GM23248 (cell line): ENCODE measurements at regions not wholly inside any gene's neighbourhood (a gene's known extent, or its start where the extent isn't known, plus 50 kb on each side); places are given as distances from the start of the nearest gene placed in this dataset.

Experiments
- DNase-seq: peaks from one replicate; pipeline ENCODE4 v3.0.0-alpha.2; 2015
- H2AFZ ChIP-seq: fragments of 200-600 bp; sonication (generic); 2 replicates; pipeline ENCODE4 v1.6.1; 2016; ENCODE audit warnings: antibody characterized with exemption
- H3F3A ChIP-seq: fragments of 200-600 bp; sonication (generic); 2 replicates; pipeline ENCODE4 v1.6.1; 2016; ENCODE audit warnings: mild to moderate bottlenecking, antibody characterized with exemption, mixed run types; ENCODE audit not compliant: insufficient read depth
- H3K27ac ChIP-seq: fragments of 200-600 bp; sonication (generic); 2 replicates; pipeline ENCODE4 v1.5.1; 2016; ENCODE audit warnings: mild to moderate bottlenecking
- H3K27me3 ChIP-seq: fragments of 200-600 bp; sonication (generic); replicated peaks from 2 replicates; pipeline ENCODE4 v1.6.1; 2016; ENCODE audit warnings: mild to moderate bottlenecking; ENCODE audit not compliant: insufficient read depth
- H3K36me3 ChIP-seq: fragments of 200-600 bp; sonication (generic); 2 replicates; pipeline ENCODE4 v1.6.1; 2016; ENCODE audit warnings: low read depth, mild to moderate bottlenecking
- H3K4me1 ChIP-seq: fragments of 200-600 bp; sonication (generic); 2 replicates; pipeline ENCODE4 v1.6.1; 2016; ENCODE audit warnings: mild to moderate bottlenecking; ENCODE audit not compliant: insufficient read depth
- H3K4me2 ChIP-seq: fragments of 200-600 bp; sonication (generic); one replicate; pipeline ENCODE4 v1.6.1; 2016; ENCODE audit warnings: mild to moderate bottlenecking; ENCODE audit not compliant: unreplicated experiment
- H3K4me3 ChIP-seq: fragments of 200-600 bp; sonication (generic); 2 replicates; pipeline ENCODE4 v1.5.1; 2016; ENCODE audit warnings: mild to moderate bottlenecking
- H3K79me2 ChIP-seq: fragments of 200-600 bp; sonication (generic); 2 replicates; pipeline ENCODE4 v1.6.1; 2016; ENCODE audit warnings: mild to moderate bottlenecking; ENCODE audit not compliant: insufficient read depth
- H3K9ac ChIP-seq: fragments of 200-600 bp; sonication (generic); 2 replicates; pipeline ENCODE4 v1.6.1; 2016; ENCODE audit warnings: mild to moderate bottlenecking
- H3K9me2 ChIP-seq: fragments of 200-600 bp; sonication (generic); 2 replicates; pipeline ENCODE4 v1.6.1; 2016; ENCODE audit warnings: mixed run types, mild to moderate bottlenecking, moderate library complexity; ENCODE audit not compliant: insufficient read depth
- H3K9me3 ChIP-seq: fragments of 200-600 bp; sonication (generic); one replicate; pipeline ENCODE4 v1.6.1; 2017; ENCODE audit warnings: low read depth
- H4K20me1 ChIP-seq: fragments of 200-600 bp; sonication (generic); 2 replicates; pipeline ENCODE4 v1.6.0; 2016; ENCODE audit not compliant: insufficient read depth
- EZH2 ChIP-seq: fragments of 200-600 bp; sonication (generic); IDR thresholded peaks from 2 replicates; pipeline ENCODE4 v1.6.1; 2018; ENCODE audit warnings: antibody characterized with exemption, mild to moderate bottlenecking; ENCODE audit not compliant: insufficient read depth, poor library complexity, severe bottlenecking
- EZH2phosphoT487 ChIP-seq: fragments of 200-600 bp; sonication (generic); IDR thresholded peaks from 2 replicates; pipeline ENCODE4 v1.6.1; 2018; ENCODE audit warnings: antibody characterized with exemption, moderate library complexity, mild to moderate bottlenecking, low read depth; ENCODE audit not compliant: insufficient read depth
- WGBS, 2 experiments: methylation state at CpG; one replicate each; pipeline ENCODE4 v1.1.6; 2015 to 2017; ENCODE audit warnings: low lambda C conversion rate in 2 of 2, low coverage in 1 of 2; ENCODE audit errors: missing lambda C conversion rate in 2 of 2; 5-methylcytosine and 5-hydroxymethylcytosine counted together
- in situ Hi-C: fragments of 300-500 bp; cut with MboI; formaldehyde crosslinking; loops from 2 replicates; pipeline ENCODE4 v1.15.0; 2020

DNA sequence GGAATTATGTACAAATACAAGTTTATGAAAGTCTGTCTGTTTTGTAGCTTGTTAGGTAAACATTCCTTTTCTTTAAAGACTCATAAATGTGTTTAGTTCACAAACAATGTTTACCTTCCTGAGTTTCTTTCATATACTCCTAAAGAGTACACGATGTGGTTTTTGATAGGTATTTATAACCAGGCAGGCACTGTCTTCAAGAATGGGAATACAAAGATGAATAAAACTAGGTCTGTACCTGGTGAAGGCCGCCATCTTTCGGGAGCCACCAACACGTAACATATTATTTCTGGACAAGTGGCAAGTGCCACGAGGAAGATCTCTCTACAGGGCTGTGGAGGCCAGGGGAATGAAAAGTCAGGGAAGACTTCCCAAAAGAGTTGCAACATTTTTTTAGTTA, 144.6 kb upstream of the RASSF8 start:
- no peak for DNase-seq
- 92 to 95% methylated on average over 5 of the region's 5 CpGs for WGBS, 2 experiments

DNA sequence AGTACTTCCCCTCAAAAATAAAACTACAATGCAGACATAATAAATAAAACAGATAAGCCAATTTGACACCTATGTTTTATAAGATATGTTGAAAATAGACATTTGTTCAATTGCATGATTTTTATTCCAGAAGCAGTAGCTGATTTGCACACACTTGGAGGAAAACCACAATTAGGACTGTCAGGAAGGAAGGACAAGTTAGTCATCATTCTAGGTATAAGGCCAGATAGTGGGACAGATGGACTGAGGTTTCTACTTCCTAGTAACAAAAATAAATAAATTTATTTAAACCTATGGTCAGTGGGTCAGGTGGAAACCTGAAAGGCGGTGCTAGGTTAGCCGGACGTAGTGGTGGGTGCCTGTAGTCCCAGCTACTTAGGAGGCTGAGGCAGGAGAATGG, 141.8 kb upstream of the RASSF8 start:
- WGBS, 2 experiments: 100% methylated on average over 3 of the region's 3 CpGs
- Histone ChIP-seq H3K9me2 (no peaks in the 10 kb centered on the region), H3F3A (peaks cover 9% of the 10 kb centered on the region), H3K36me3 (no peaks in the 10 kb centered on the region), H2AFZ (no peak overlapping the region), H3K4me3 (no peak overlapping the region), H3K9me3 (no peaks in the 10 kb centered on the region), H4K20me1 (no peaks in the 10 kb centered on the region), H3K4me1 (peaks cover 9% of the 10 kb centered on the region), H3K79me2 (no peaks in the 10 kb centered on the region), H3K4me2 (no peak overlapping the region), H3K27me3 (no peaks in the 10 kb centered on the region), H3K27ac (no peak overlapping the region), H3K9ac (no peak overlapping the region)
- in situ Hi-C loops: no loop called here
- TF ChIP-seq EZH2phosphoT487 (no peak), EZH2 (no peak)
- no peak for DNase-seq

More for the DNA sequence above, 144.6 kb upstream of the RASSF8 start:
- Histone ChIP-seq H3K27me3 (no peaks in the 10 kb centered on the region), H3K9ac (no peak overlapping the region), H3K4me1 (peaks cover 12% of the 10 kb centered on the region), H3K9me2 (no peaks in the 10 kb centered on the region), H3K4me2 (no peak overlapping the region), H2AFZ (no peak overlapping the region), H3F3A (peaks cover 10% of the 10 kb centered on the region), H3K27ac (no peak overlapping the region), H3K79me2 (no peaks in the 10 kb centered on the region), H3K4me3 (no peak overlapping the region), H3K9me3 (no peaks in the 10 kb centered on the region), H3K36me3 (no peaks in the 10 kb centered on the region), H4K20me1 (no peaks in the 10 kb centered on the region)
- in situ Hi-C loops: no loop called here
- TF ChIP-seq EZH2phosphoT487 (no peak), EZH2 (no peak)

DNA sequence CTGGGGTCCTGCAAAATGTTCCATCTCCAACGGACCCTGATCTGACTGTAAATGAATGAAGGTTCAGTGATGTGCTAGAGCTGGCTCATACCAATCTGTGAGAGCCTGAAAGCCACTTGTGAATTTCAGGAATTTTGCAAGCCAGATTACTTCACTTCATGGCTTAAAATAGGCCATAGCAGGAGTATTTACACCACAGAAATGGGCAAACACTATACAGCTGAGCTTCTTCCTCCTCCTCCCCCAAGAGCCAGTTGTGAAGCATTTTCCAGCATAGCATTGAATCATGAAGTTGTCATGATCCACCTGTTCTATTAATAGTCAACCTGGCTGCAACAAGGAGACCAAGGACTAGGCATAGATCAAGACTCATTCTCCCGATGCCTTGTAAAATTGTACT, 141.3 kb upstream of the RASSF8 start:
- peaks cover 4% of the 10 kb centered on the region for H3F3A ChIP-seq
- H4K20me1 ChIP-seq: no peaks in the 10 kb centered on the region
- no peaks in the 10 kb centered on the region for H3K9me2 ChIP-seq
- H3K79me2 ChIP-seq: no peaks in the 10 kb centered on the region
- H3K9ac ChIP-seq: no peak overlapping the region
- no peak overlapping the region for H3K4me2 ChIP-seq
- no peak for TF ChIP-seq EZH2phosphoT487
- TF ChIP-seq EZH2: no peak
- no peak overlapping the region for H2AFZ ChIP-seq
- H3K4me3 ChIP-seq: no peak overlapping the region
- no peaks in the 10 kb centered on the region for H3K27me3 ChIP-seq
- 78 to 79% methylated on average over 2 of the region's 2 CpGs for WGBS, 2 experiments
- in situ Hi-C loops: no loop called here
- no peaks in the 10 kb centered on the region for H3K36me3 ChIP-seq
- DNase-seq: peak; percentile 14
- peaks cover 3% of the 10 kb centered on the region; the same call in 1 of the 2 replicates for H3K4me1 ChIP-seq
- H3K27ac ChIP-seq: no peak overlapping the region
- no peaks in the 10 kb centered on the region for H3K9me3 ChIP-seq

DNA sequence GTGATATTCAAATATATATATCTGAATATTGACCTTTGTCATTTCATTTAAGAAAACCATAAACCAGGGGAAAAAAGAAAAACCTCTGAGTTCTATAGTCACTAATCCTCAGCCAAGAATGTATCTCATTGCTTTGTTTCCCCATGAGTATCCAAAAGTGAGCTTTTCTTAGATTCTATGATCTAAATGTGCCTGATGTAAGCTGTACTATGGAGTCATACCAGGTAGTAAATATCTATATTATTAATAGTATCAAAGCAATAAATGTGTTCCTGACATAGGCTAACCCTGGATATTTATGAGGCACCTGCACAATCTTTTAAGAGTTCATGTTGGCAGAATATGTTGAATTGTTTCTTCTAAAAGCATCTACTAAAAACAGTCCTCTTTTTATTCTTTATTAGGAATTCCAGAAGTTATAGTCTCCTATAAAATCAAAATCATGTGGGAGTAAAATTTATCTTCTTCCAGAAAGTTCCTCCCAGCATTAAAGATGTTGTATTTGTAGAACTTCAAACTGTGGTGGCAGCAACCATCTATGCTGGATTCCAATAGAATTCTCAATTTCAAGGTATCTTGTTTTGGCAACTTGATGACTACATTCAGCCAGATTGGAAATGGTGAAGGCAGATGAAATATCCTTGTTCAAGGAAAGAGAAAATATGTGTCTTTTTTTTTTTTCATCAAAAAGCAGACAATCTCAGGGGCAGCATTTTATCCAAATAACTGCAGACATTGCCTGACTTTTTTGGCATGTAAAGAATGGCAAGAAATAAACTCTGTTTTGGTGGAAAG, 139.7 kb upstream of the RASSF8 start:
- no peaks in the 10 kb centered on the region for H3F3A ChIP-seq
- no peak overlapping the region for H3K9ac ChIP-seq
- no peaks in the 10 kb centered on the region for H3K79me2 ChIP-seq
- no peaks in the 10 kb centered on the region for H4K20me1 ChIP-seq
- no peaks in the 10 kb centered on the region for H3K9me3 ChIP-seq
- no peaks in the 10 kb centered on the region for H3K9me2 ChIP-seq
- TF ChIP-seq EZH2 (no peak), EZH2phosphoT487 (no peak)
- H3K36me3 ChIP-seq: no peaks in the 10 kb centered on the region
- no peak overlapping the region for H2AFZ ChIP-seq
- H3K4me1 ChIP-seq: no peaks in the 10 kb centered on the region
- DNase-seq: no peak
- H3K27ac ChIP-seq: no peak overlapping the region
- in situ Hi-C loops: no loop called here
- H3K4me2 ChIP-seq: no peak overlapping the region
- H3K4me3 ChIP-seq: no peak overlapping the region
- no peaks in the 10 kb centered on the region for H3K27me3 ChIP-seq
